ENCODE measurements at regions not wholly inside any gene's neighbourhood (a gene's known extent, or its start where the extent isn't known, plus 50 kb on each side); places are given as distances from the start of the nearest gene placed in this dataset.
A peak's percentile ranks its signal among the peaks of the same experiment; 100 is the strongest.

GRCh38 chr2:222134654-222135053 lies 164.1 kb downstream of the PAX3 start:
- no peak overlapping the region for H4K91ac ChIP-seq (ENCODE audit: insufficient read depth, low read depth, low read length)
- H3K4me1 ChIP-seq (ENCODE audit: control insufficient read depth, insufficient read depth, low read length): no peaks in the 10 kb centered on the region
- H2BK20ac ChIP-seq (ENCODE audit: low read depth, low read length): no peak overlapping the region
- H3K27ac ChIP-seq (ENCODE audit: insufficient read depth, low read length): no peak overlapping the region
- CTCF ChIA-PET: no interaction called here
- H2BK5ac ChIP-seq (ENCODE audit: low read depth, low read length, poor library complexity, severe bottlenecking): no peak overlapping the region
- POLR2A ChIA-PET (ENCODE audit: unreplicated experiment): no interaction called here
- H3K9me1 ChIP-seq (ENCODE audit: insufficient read depth, low read length): no peaks in the 10 kb centered on the region
- H3K79me1 ChIP-seq (ENCODE audit: low read depth in 1 of 2, low read length in 2 of 2): no peaks in the 10 kb centered on the region
- dilution Hi-C loops (cut with HindIII; ENCODE audit: low sequenced_read_pairs, unreplicated experiment): no loop called here
- H2BK120ac ChIP-seq (ENCODE audit: low read depth, low read length): no peak overlapping the region
- WGBS, 2 experiments (ENCODE audit: extremely low coverage in 2 of 2, insufficient read length in 1 of 2): no CpG with 5 or more reads among the region's 1 CpG
- no peak overlapping the region for H2AFZ ChIP-seq (replicated peaks; ENCODE audit: low read length, poor library complexity)
- H3K27me3 ChIP-seq (ENCODE audit: control insufficient read depth, insufficient read depth, low read length): no peaks in the 10 kb centered on the region
- DNase-seq (no peak), ATAC-seq (ENCODE audit: low read depth) (no peak)
- H3K4me2 ChIP-seq (ENCODE audit: low read depth, low read length): no peak overlapping the region
- no peak overlapping the region for H4K5ac ChIP-seq (ENCODE audit: low read depth, low read length)
- no peak overlapping the region for H2AK5ac ChIP-seq (ENCODE audit: low read depth, low read length)
- no peak overlapping the region for H3K56ac ChIP-seq (ENCODE audit: extremely low read depth, insufficient read depth, low read length)
- no peak overlapping the region for H3K18ac ChIP-seq (ENCODE audit: low read depth, low read length)
- intact Hi-C loops (cut with micrococcal nuclease): no loop called here
- no TSS peak for BruUV-seq (replicated peaks)
- no peak overlapping the region for H3K9ac ChIP-seq (ENCODE audit: low read depth, low read length)
- TF ChIP-seq FOS (IDR thresholded peaks at IDR 0.05; ENCODE audit: low read depth, low read length): no peak
- no peak for TF ChIP-seq RAD21 (IDR thresholded peaks at IDR 0.05; ENCODE audit: low read length)
- TF ChIP-seq MAZ (IDR thresholded peaks at IDR 0.05; ENCODE audit: borderline replicate concordance, low read depth, low read length): no peak
- no peak for TF ChIP-seq RFX5 (IDR thresholded peaks at IDR 0.05; ENCODE audit: low read depth, low read length)
- no peak for TF ChIP-seq CEBPB (IDR thresholded peaks at IDR 0.05; ENCODE audit: low read depth, low read length)
- no peak for TF ChIP-seq CHD1 (IDR thresholded peaks at IDR 0.05; ENCODE audit: low read depth, low read length)
- TF ChIP-seq POLR2A (IDR thresholded peaks at IDR 0.05; ENCODE audit: low read depth, low read length): no peak
- no peak for TF ChIP-seq RCOR1 (IDR thresholded peaks at IDR 0.05; ENCODE audit: insufficient replicate concordance, low read length)
- TF ChIP-seq USF2 (IDR thresholded peaks at IDR 0.05; ENCODE audit: low read depth, low read length): no peak
- no peak for TF ChIP-seq BHLHE40 (IDR thresholded peaks at IDR 0.05; ENCODE audit: low read depth, low read length)
- no peak for TF ChIP-seq MAFK (IDR thresholded peaks at IDR 0.05; ENCODE audit: low read depth, low read length)
- TF ChIP-seq NFE2L2 (IDR thresholded peaks at IDR 0.05; ENCODE audit: low read depth, low read length): no peak
- no peak for TF ChIP-seq ELK1 (IDR thresholded peaks at IDR 0.05; ENCODE audit: borderline replicate concordance, low read depth, low read length)
- no peak for TF ChIP-seq CTCF (conservative IDR thresholded peaks at IDR 0.05; ENCODE audit: low read depth, low read length)
- TF ChIP-seq MXI1 (IDR thresholded peaks at IDR 0.05; ENCODE audit: borderline replicate concordance, low read depth, low read length): no peak
- no peak for TF ChIP-seq SMC3 (IDR thresholded peaks at IDR 0.05; ENCODE audit: low read depth, low read length)
- no peak overlapping the region for H3K4ac ChIP-seq (ENCODE audit: low read depth, low read length)
- H4K20me1 ChIP-seq (ENCODE audit: insufficient read depth, low read length): no peaks in the 10 kb centered on the region
- no peak overlapping the region for H2BK15ac ChIP-seq (ENCODE audit: low read depth, low read length)
- H3K36me3 ChIP-seq (ENCODE audit: control insufficient read depth, insufficient read depth, low read length): no peaks in the 10 kb centered on the region
- no peak overlapping the region for H3K14ac ChIP-seq (replicated peaks; ENCODE audit: low read depth, low read length)
- H4K8ac ChIP-seq (ENCODE audit: low read depth in 2 of 2, low read length in 2 of 2): no peak overlapping the region
- no peak overlapping the region for H3K4me3 ChIP-seq (ENCODE audit: insufficient read depth, low read depth, low read length)
- H2AK9ac ChIP-seq (replicated peaks; ENCODE audit: low read depth, low read length, poor library complexity): peak overlapping the region; percentile 16
- H3K23ac ChIP-seq (ENCODE audit: low read depth, low read length): no peak overlapping the region
- in situ Hi-C loops (cut with MboI; ENCODE audit: low sequenced_read_pairs): no loop called here
- no peaks in the 10 kb centered on the region for H3K9me3 ChIP-seq (ENCODE audit: control insufficient read depth, insufficient read depth, low read length)
